IMR-90 (cell line): ENCODE measurements at regions not wholly inside any gene's neighbourhood (a gene's known extent, or its start where the extent isn't known, plus 50 kb on each side); places are given as distances from the start of the nearest gene placed in this dataset.

Source experiments
- ATAC-seq: fragments of 200-7000 bp; cut with Tn5 transposase; 2 replicates; pipeline ENCODE4 v1.9.1; 2020; ENCODE audit warnings: low read depth, mild to moderate bottlenecking, moderate library complexity
- BruUV-seq: library from RNA; stranded (reverse); fragments of 400-500 nt; replicated peaks from 2 replicates; lab custom pipeline; 2021; lab: Mats Ljungman, UMichigan
- CTCF ChIA-PET: fragments of 300-600 bp; formaldehyde crosslinking; extraction: SDS; loops from one replicate; lab custom pipeline; 2021; ENCODE audit warnings: antibody characterized with exemption; lab: Yijun Ruan, JAX
- POLR2A ChIA-PET: fragments of 300-600 bp; sonication (Branson Sonifier 250); formaldehyde crosslinking; loops from one replicate; lab custom pipeline; 2022; ENCODE audit warnings: antibody characterized with exemption; ENCODE audit not compliant: unreplicated experiment; lab: Charles Lee
- DNase-seq: peaks from one replicate; pipeline ENCODE4 v3.0.0; 2013
- H2AFZ ChIP-seq: replicated peaks from 2 replicates; pipeline ENCODE3; 2013; ENCODE audit warnings: low read length, mild to moderate bottlenecking; ENCODE audit not compliant: poor library complexity
- H2AK5ac ChIP-seq: 2 replicates; pipeline ENCODE4 v1.6.1; 2013; ENCODE audit warnings: low read depth, low read length, inconsistent platforms
- H2AK9ac ChIP-seq: replicated peaks from 2 replicates; pipeline ENCODE3; 2013; ENCODE audit warnings: mild to moderate bottlenecking, low read depth, low read length, moderate library complexity; ENCODE audit not compliant: poor library complexity
- H2BK120ac ChIP-seq: 2 replicates; pipeline ENCODE4 v1.6.1; 2013; ENCODE audit warnings: low read depth, low read length, inconsistent platforms
- H2BK15ac ChIP-seq: 3 replicates; pipeline ENCODE4 v1.6.1; 2013; ENCODE audit warnings: low read depth, low read length, inconsistent platforms
- H2BK20ac ChIP-seq: 2 replicates; pipeline ENCODE4 v1.6.1; 2013; ENCODE audit warnings: low read depth, mild to moderate bottlenecking, inconsistent platforms, low read length, moderate library complexity
- H2BK5ac ChIP-seq: 2 replicates; pipeline ENCODE4 v1.6.1; 2013; ENCODE audit warnings: mild to moderate bottlenecking, low read depth, low read length, inconsistent platforms; ENCODE audit not compliant: poor library complexity, severe bottlenecking
- H3K14ac ChIP-seq: replicated peaks from 2 replicates; pipeline ENCODE4 v1.6.1; 2013; ENCODE audit warnings: low read depth, low read length, inconsistent platforms
- H3K18ac ChIP-seq: 2 replicates; pipeline ENCODE4 v1.6.1; 2013; ENCODE audit warnings: low read depth, low read length, control low read depth
- H3K23ac ChIP-seq: 2 replicates; pipeline ENCODE4 v1.6.1; 2013; ENCODE audit warnings: low read depth, low read length, inconsistent platforms
- H3K27ac ChIP-seq: 2 replicates; pipeline ENCODE4 v1.5.1; 2013; ENCODE audit warnings: mild to moderate bottlenecking, control low read depth, low read length; ENCODE audit not compliant: insufficient read depth
- H3K27me3 ChIP-seq: 2 replicates; pipeline ENCODE4 v1.6.1; 2013; ENCODE audit warnings: low read length; ENCODE audit not compliant: control insufficient read depth, insufficient read depth
- H3K36me3 ChIP-seq: 2 replicates; pipeline ENCODE4 v1.6.1; 2013; ENCODE audit warnings: low read length, mixed read lengths; ENCODE audit not compliant: control insufficient read depth, insufficient read depth
- H3K4ac ChIP-seq: 2 replicates; pipeline ENCODE4 v1.6.1; 2013; ENCODE audit warnings: low read depth, low read length, inconsistent platforms
- H3K4me1 ChIP-seq: 2 replicates; pipeline ENCODE4 v1.6.1; 2013; ENCODE audit warnings: low read length, mixed read lengths; ENCODE audit not compliant: control insufficient read depth, insufficient read depth
- H3K4me2 ChIP-seq: 2 replicates; pipeline ENCODE4 v1.6.1; 2013; ENCODE audit warnings: low read depth, mild to moderate bottlenecking, control low read depth, low read length, moderate library complexity
- H3K4me3 ChIP-seq: 2 replicates; pipeline ENCODE4 v1.5.1; 2013; ENCODE audit warnings: low read depth, mild to moderate bottlenecking, control low read depth, low read length, moderate library complexity; ENCODE audit not compliant: insufficient read depth
- H3K56ac ChIP-seq: 2 replicates; pipeline ENCODE4 v1.6.1; 2013; ENCODE audit warnings: low read length, inconsistent platforms; ENCODE audit not compliant: insufficient read depth; ENCODE audit errors: extremely low read depth
- H3K79me1 ChIP-seq, 2 experiments: 2 replicates each; pipeline ENCODE4 v1.6.1; 2013; ENCODE audit warnings: low read length in 2 of 2, inconsistent platforms in 1 of 2, low read depth in 1 of 2
- H3K9ac ChIP-seq: 2 replicates; pipeline ENCODE4 v1.6.1; 2013; ENCODE audit warnings: low read depth, low read length, control low read depth
- H3K9me1 ChIP-seq: 2 replicates; pipeline ENCODE4 v1.6.1; 2013; ENCODE audit warnings: low read length, inconsistent platforms; ENCODE audit not compliant: insufficient read depth
- H3K9me3 ChIP-seq: 2 replicates; pipeline ENCODE4 v1.6.1; 2013; ENCODE audit warnings: low read length; ENCODE audit not compliant: control insufficient read depth, insufficient read depth
- H4K20me1 ChIP-seq: 2 replicates; pipeline ENCODE4 v1.6.1; 2013; ENCODE audit warnings: low read length, inconsistent platforms; ENCODE audit not compliant: insufficient read depth
- H4K5ac ChIP-seq: 2 replicates; pipeline ENCODE4 v1.6.1; 2013; ENCODE audit warnings: mild to moderate bottlenecking, low read depth, low read length, control low read depth
- H4K8ac ChIP-seq, 2 experiments: 2 replicates each; pipeline ENCODE4 v1.6.1; 2013; ENCODE audit warnings: low read depth in 2 of 2, low read length in 2 of 2, control low read depth in 1 of 2, inconsistent platforms in 1 of 2
- H4K91ac ChIP-seq: 2 replicates; pipeline ENCODE4 v1.6.1; 2013; ENCODE audit warnings: low read depth, low read length, inconsistent platforms; ENCODE audit not compliant: insufficient read depth
- BHLHE40 ChIP-seq: fragments of 150-350 bp; IDR thresholded peaks from 2 replicates; pipeline ENCODE4 v1.6.1; 2016; ENCODE audit warnings: mild to moderate bottlenecking, low read depth, low read length
- CEBPB ChIP-seq: IDR thresholded peaks from 2 replicates; pipeline ENCODE4 v1.6.1; 2012; ENCODE audit warnings: low read depth, low read length, improper control_type of control experiment
- CHD1 ChIP-seq: IDR thresholded peaks from 2 replicates; pipeline ENCODE4 v1.6.1; 2012; ENCODE audit warnings: low read depth, low read length, improper control_type of control experiment
- FOS ChIP-seq: fragments of 150-350 bp; IDR thresholded peaks from 2 replicates; pipeline ENCODE4 v1.6.1; 2016; ENCODE audit warnings: low read depth, low read length
- MAFK ChIP-seq: IDR thresholded peaks from 2 replicates; pipeline ENCODE4 v1.6.1; 2012; ENCODE audit warnings: low read depth, low read length, improper control_type of control experiment
- MAZ ChIP-seq: IDR thresholded peaks from 2 replicates; pipeline ENCODE4 v1.6.1; 2012; ENCODE audit warnings: low read depth, mild to moderate bottlenecking, low read length, improper control_type of control experiment, moderate library complexity, borderline replicate concordance
- NFE2L2 ChIP-seq: fragments of 150-350 bp; IDR thresholded peaks from 2 replicates; pipeline ENCODE4 v1.6.1; 2016; ENCODE audit warnings: low read depth, mild to moderate bottlenecking, low read length
- RCOR1 ChIP-seq: IDR thresholded peaks from 2 replicates; pipeline ENCODE4 v1.6.1; 2012; ENCODE audit warnings: mild to moderate bottlenecking, low read length, improper control_type of control experiment; ENCODE audit not compliant: insufficient replicate concordance
- RFX5 ChIP-seq: IDR thresholded peaks from 2 replicates; pipeline ENCODE4 v1.8.0; 2012; ENCODE audit warnings: low read depth, mild to moderate bottlenecking, low read length, moderate library complexity
- SMC3 ChIP-seq: fragments of 150-350 bp; IDR thresholded peaks from 2 replicates; pipeline ENCODE4 v1.6.1; 2016; ENCODE audit warnings: low read depth, mild to moderate bottlenecking, antibody characterized with exemption, low read length, moderate library complexity
- dilution Hi-C: fragments of 300-500 bp; cut with HindIII; formaldehyde crosslinking; loops from one replicate; pipeline ENCODE4 v1.14.3; 2018; ENCODE audit warnings: low sequenced_read_pairs; ENCODE audit not compliant: unreplicated experiment
- in situ Hi-C: fragments of 300-500 bp; cut with MboI; formaldehyde crosslinking; loops from 3 replicates; pipeline ENCODE4 v1.14.3; 2019; ENCODE audit warnings: low sequenced_read_pairs, inconsistent platforms, mixed read lengths
- intact Hi-C: fragments of 100-400 bp; cut with micrococcal nuclease; formaldehyde crosslinking; loops from 2 replicates; pipeline ENCODE4 v1.10.0; 2022

DNA sequence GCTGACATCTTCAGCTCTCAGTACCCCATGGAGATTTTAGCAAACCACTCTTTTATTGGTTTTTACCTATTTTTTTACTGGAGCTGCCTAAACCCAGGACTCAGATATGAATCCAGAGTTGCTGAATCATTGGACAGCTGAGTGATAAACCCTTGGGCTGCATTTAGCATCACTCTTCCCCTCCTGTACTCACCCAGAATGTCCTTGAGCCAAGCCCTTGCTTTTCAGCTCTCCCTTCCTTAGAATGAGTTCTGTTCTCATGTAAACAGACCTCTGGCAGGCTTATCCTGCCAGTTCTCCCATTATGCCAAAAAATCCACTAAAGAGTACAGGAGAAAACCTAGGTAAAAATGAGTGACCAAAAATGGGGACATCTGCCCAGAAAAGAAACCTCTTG, 200.1 kb upstream of the POU2AF2 start:
- Histone ChIP-seq H2BK120ac (no peak overlapping the region), H3K4me1 (no peaks in the 10 kb centered on the region), H3K9ac (no peak overlapping the region), H3K9me1 (no peaks in the 10 kb centered on the region; the same call in 1 of the 2 replicates), H3K9me3 (no peaks in the 10 kb centered on the region), H3K14ac (no peak overlapping the region), H2BK20ac (no peak overlapping the region), H3K23ac (no peak overlapping the region), H3K36me3 (no peaks in the 10 kb centered on the region), H4K91ac (no peak overlapping the region), H4K20me1 (no peaks in the 10 kb centered on the region), H3K4me2 (no peak overlapping the region), H3K18ac (no peak overlapping the region), H3K27me3 (no peaks in the 10 kb centered on the region), H3K4ac (no peak overlapping the region), H2AK9ac (no peak overlapping the region), H2BK5ac (no peak overlapping the region), H3K79me1 (no peaks in the 10 kb centered on the region), H4K8ac (no peak overlapping the region), H2AFZ (no peak overlapping the region), H2AK5ac (no peak overlapping the region), H3K27ac (no peak overlapping the region), H2BK15ac (no peak overlapping the region), H3K4me3 (no peak overlapping the region), H4K5ac (no peak overlapping the region), H3K56ac (no peak overlapping the region)
- ChIA-PET POLR2A (no interaction called here), CTCF (no interaction called here)
- peak; percentile 44 for ATAC-seq
- DNase-seq = peak; percentile 18
- intact Hi-C loops (no loop called here), dilution Hi-C loops (no loop called here), in situ Hi-C loops (no loop called here)
- BruUV-seq = no TSS peak
- no peak for TF ChIP-seq RFX5
- TF ChIP-seq MAZ = no peak
- TF ChIP-seq CHD1 = no peak
- no peak for TF ChIP-seq CEBPB
- TF ChIP-seq BHLHE40 = no peak
- no peak for TF ChIP-seq SMC3
- no peak for TF ChIP-seq MAFK
- no peak for TF ChIP-seq NFE2L2
- TF ChIP-seq FOS = no peak
- TF ChIP-seq RCOR1 = no peak
